NT2/D1 (cell line): ENCODE measurements at regions not wholly inside any gene's neighbourhood (a gene's known extent, or its start where the extent isn't known, plus 50 kb on each side); places are given as distances from the start of the nearest gene placed in this dataset.

Experiments used
- YY1 ChIP-seq: IDR thresholded peaks from 2 replicates; pipeline ENCODE4 v1.6.1; 2011; ENCODE audit not compliant: insufficient read length, insufficient read depth
- ZNF274 ChIP-seq: IDR thresholded peaks from 2 replicates; pipeline ENCODE4 v1.6.1; 2011; ENCODE audit warnings: mild to moderate bottlenecking, low read depth, low read length

DNA sequence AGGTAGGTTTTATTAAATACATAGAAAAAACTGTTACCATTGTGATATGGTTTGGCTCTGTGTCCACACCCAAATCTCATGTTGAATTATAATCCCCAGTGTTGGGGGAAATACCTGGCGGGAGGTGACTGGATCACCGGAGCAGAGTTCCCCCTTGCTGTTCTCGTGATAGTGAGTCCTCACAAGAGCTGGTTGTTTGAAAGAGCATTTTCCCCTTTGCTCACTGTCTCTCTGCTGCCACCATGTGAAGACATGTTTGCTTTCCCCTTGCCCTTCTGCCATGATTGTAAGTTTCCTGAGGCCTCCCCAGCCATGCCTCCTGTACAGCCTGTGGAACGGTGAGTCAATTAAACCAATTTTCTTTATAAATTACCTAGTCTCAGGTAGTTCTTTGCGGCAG, 352.7 kb upstream of the SLC39A10 start:
- TF ChIP-seq YY1 (no peak), ZNF274 (no peak)
